NCI-H1694 treated with DMSO at 0.1 percent for 48 hours (cell line): ENCODE measurements at regions not wholly inside any gene's neighbourhood (a gene's known extent, or its start where the extent isn't known, plus 50 kb on each side); places are given as distances from the start of the nearest gene placed in this dataset.
"Not testable (repeated sequence)": the region's sequence is repeated elsewhere in the genome, so short reads cannot be mapped to it uniquely, and the experiment has no call there.

ENCODE experiments used
- DNase-seq: peaks from one replicate; lab custom pipeline; 2025; lab: John Stamatoyannopoulos, UW

- no peak for DNase-seq
Observed at GRCh38 chr1:229710746-229711145, 84.7 kb downstream of the URB2 start.

DNA sequence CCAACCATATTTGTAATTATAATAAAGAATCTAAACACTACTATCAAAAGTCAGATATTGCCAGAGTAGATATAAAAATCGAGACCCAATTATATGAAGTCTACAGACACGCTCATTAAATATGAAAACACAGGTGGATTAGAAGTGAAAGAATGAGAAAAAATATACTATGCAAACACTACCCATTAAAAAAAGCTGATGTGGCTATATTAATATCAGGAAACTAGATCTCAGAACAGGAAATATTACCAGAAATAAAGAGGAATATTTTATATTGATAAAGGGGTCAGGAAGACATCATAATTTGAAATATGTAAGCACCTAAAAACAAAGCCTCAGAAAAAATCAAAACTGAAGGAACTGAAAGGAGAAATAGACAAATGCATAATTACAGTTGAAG lies 88.3 kb downstream of the URB2 start:
- DNase-seq = no peak

GRCh38 chr1:229714964-229715603 lies 89.0 kb downstream of the URB2 start:
- no peak for DNase-seq

DNA sequence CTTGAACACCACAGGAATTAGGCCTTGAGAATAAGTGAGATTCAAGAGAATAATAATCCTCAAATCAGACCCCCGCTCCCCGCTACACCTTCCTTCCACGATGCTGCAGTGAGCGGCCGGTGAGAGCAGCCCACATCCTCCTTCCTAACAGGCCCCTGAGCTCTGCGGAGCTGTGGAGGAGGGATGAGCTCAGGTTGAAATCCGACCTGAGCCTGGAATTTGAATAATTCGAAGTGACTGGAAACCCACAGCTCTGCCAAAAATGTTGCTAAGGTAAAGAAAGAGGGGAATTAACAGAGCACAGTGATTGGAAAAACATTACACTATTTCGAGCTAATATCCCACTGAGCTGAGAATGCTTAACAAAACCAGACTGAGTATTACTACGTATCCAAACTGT lies 90.0 kb downstream of the URB2 start:
- DNase-seq = no peak

DNA sequence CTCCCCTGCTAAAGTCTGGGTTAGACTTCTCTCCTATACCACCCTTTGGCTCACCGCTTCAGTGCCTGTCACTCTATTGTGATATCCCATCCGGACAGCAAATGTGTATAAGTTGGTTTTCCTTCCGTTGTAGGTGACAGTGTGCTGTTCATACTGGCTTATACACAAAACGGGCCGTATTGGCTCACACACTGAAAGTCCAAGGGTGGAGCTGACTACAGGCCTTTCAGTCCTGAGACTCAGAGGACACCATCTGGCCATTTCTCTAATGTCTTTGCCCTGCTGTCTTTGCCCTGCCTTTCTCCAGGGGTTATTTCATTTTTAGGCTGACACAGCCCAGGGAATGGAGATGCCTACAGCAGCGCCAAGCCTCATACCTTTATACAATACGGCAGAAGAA lies 90.7 kb downstream of the URB2 start:
- DNase-seq = no peak

GRCh38 chr1:229717786-229718576 lies 91.9 kb downstream of the URB2 start:
- DNase-seq = no peak

- no peak for DNase-seq
Observed at GRCh38 chr1:229726061-229726460, 100.0 kb downstream of the URB2 start.

DNA sequence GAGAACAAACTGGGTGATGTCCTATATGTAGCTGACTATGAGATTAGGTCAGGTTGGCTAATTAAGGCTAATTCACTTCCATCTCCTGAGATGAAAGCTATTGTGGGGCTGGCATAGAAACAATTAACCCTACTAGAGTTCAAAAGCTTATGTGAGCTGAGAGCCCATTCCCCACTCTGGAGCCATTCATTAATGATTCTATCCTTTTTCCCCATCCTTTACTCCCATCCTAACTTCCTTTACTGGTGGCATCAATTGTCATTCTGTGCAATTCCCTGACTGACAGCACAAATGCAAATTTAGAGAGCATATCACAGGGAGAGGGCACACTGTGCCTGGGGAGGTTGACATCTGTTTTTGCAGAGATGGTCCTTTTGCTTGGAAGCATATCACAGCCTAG lies 103.9 kb downstream of the URB2 start:
- no peak for DNase-seq

GRCh38 chr1:229730573-229730972 lies 104.5 kb downstream of the URB2 start:
- no peak for DNase-seq

DNA sequence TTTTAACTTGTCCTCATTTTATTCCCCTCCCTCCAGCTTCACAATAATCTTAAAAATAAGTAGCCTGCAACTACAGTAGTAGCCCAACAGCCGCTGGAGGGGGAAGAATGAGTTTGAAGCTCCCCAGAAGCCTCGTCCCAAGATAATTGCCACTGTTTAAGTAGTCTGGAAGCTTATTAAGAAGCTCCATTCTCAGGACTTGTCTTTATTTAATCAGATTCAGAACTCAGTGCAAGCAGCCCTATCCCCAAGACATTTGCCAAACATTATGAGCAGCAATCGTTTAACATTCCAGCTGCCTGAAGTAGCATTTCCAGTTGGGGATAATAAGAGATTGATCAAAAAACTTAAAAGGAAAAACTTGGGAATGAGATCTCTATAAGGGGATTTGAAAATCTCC lies 106.0 kb downstream of the URB2 start:
- no peak for DNase-seq

DNA sequence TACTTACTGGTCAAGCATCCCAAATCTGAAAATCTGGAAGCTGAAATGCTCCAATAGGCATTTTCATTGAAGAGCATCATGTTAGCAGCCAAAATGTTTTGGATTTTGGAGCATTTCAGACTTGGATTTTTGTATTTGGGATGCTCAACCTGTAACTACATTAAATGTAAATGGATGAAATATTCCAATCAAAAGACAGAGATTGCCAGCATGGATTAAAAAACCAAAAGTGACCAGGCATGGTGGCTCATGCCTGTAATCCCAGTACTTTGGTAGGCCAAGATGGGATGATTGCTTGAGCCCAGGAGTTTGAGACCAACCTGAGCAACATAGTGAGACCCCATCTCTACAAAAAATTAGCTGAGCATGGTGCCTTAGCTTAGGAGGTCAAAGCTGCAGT lies 110.3 kb downstream of the URB2 start:
- no peak for DNase-seq

DNA sequence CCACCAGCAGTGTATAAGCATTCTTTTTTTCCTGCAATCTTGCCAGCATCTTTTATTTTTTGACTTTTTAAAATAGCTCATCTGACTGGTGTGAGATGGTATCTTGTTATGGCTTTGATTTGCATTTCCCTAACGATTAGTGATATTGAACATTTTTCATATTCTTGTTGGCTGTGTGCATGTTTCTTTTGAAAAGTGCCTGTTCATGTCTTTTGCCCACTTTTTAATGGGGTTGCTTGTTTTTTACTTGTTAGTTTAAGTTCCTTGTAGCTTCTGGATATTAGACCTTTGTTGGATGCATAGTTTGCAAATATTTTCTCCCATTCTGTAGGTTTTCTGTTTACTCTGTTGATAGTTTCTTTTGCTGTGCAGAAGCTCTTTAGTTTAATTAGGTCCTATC lies 116.6 kb downstream of the URB2 start:
- not testable (repeated sequence) for DNase-seq

DNA sequence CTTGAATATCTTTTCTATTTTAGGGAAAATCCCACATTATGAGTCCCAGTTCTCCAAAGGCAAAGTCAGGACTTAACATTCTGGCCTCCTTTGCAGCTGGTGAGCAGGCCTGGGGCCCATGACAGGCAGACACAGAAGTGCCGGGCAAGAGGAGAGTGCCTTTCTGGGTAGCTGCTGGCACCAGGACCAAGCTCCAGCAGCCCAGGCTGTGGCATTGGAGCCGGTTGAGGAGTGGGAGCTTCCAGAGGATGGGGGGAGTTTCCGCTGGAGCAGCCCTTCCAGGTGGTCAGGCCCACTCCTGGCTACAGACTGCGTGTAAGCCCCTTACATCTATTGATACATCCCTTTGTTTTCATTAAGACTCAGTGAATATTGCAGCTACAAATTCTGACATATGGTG lies 123.9 kb downstream of the URB2 start:
- no peak for DNase-seq

DNA sequence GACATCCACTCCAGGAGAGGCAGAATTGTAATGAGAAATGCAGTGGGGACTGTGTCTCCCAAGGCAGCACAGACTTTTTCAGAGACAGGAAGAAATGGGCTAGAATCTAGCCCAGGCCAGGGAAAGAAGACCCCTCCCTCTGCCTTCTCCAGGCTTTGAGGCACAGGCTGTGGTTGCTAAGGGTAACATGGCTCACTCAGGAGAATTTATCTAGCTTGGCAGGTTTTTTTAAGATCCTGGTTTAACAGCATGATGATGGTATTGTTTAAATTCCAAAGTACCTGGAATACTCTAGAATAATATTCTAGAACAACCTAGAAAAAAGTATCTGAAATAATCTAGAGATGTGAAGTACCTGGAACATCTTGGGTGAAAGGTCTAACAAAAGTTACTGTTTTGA lies 125.6 kb downstream of the URB2 start:
- DNase-seq = no peak

- no peak for DNase-seq
Observed at GRCh38 chr1:229752679-229753078, 126.6 kb downstream of the URB2 start.

- DNase-seq = no peak
Observed at GRCh38 chr1:229753764-229754551, 127.9 kb downstream of the URB2 start.

DNA sequence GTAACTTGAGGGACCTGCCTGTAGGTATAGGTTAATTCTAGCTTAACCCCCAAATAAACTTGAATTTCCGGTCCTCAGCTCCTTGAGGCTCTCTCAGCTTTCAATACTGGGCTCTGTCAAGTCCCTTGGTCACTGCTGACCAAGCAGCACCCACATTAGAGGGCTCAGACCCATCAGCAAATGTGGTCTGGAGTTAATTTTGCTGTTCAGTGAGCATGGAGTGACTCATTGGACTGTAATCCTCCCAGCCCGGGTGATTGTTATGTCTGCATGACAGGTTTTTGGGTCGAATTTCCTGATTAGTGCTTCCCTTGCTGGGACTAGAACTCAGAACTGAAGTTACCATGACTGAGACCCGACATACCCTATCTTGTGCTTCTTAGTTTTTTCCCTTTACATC lies 130.6 kb downstream of the URB2 start:
- DNase-seq = no peak

DNA sequence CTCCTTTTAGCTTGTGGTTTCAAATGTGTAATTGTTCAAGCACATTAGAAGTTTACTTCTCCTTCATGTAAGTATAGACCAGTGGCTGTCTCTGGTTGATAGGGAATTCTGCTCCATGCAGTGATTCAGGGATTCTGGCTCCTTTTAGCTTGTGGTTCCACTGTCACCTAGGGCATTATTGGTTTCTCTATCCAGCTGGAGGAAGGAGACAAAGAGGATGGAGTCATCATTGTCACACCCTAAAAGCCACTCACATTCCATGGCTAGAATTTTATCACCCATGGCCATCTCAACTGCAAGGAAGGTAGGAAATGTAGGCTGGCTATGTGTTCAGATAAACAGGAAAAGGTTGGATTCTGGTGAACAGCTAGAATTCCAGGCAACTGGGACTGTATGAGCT lies 131.2 kb downstream of the URB2 start:
- DNase-seq = no peak

- no peak for DNase-seq
Observed at GRCh38 chr1:229758101-229759036, 132.3 kb downstream of the URB2 start.

- DNase-seq = no peak
Observed at GRCh38 chr1:229759037-229759435, 133.0 kb downstream of the URB2 start.

DNA sequence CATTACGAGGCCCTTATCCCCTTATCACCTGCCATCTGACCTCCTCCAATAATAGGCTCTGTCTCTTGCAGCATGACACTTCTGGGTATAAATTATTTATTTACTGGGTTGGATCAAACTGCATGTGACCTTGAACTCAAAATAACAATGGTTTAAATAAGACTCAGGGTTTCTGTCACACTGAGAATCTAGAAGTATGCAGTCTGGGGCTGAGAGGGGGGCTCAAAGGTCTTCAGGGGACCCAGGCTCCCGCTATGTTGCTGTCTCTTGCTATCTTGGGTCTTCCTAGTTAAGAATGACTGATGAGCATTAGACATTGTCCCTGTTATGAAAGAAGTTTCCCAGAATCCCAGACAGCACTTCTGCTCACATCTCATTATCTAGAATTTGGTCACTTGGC lies 133.5 kb downstream of the URB2 start:
- no peak for DNase-seq

GRCh38 chr1:229760478-229760996 lies 134.5 kb downstream of the URB2 start:
- DNase-seq = no peak
